ENCODE measurements at regions not wholly inside any gene's neighbourhood (a gene's known extent, or its start where the extent isn't known, plus 50 kb on each side); places are given as distances from the start of the nearest gene placed in this dataset.
A peak's percentile ranks its signal among the peaks of the same experiment; 100 is the strongest.

DNA sequence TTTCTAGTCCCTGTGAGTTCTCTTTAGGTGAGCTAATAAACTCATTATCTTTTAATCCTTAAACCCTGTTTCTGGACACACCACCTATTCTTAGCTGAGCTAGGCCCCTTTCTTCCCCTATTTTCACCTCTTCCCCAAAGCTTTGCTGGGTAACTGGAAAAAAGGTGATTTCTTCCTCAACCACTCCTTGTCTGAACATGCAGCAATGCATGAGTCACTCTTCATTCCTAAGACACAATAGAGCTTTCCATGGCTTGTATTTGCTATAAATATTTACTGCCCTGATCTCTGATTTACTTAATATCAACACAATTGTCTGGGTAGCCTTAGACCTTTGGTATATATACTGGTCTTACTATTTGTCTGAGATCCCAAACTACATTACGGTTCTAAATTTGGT lies 370.9 kb downstream of the KLF5 start:
- TF ChIP-seq, protein P1, sequence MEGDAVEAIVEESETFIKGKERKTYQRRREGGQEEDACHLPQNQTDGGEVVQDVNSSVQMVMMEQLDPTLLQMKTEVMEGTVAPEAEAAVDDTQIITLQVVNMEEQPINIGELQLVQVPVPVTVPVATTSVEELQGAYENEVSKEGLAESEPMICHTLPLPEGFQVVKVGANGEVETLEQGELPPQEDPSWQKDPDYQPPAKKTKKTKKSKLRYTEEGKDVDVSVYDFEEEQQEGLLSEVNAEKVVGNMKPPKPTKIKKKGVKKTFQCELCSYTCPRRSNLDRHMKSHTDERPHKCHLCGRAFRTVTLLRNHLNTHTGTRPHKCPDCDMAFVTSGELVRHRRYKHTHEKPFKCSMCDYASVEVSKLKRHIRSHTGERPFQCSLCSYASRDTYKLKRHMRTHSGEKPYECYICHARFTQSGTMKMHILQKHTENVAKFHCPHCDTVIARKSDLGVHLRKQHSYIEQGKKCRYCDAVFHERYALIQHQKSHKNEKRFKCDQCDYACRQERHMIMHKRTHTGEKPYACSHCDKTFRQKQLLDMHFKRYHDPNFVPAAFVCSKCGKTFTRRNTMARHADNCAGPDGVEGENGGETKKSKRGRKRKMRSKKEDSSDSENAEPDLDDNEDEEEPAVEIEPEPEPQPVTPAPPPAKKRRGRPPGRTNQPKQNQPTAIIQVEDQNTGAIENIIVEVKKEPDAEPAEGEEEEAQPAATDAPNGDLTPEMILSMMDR (IDR thresholded peaks at IDR 0.05; ENCODE audit: low read length, missing control alignments): no peak
- DNase-seq (ENCODE audit: low read depth): peak; percentile 66
- H3K4me3 ChIP-seq (replicated peaks; ENCODE audit: low read depth, low read length): no peak overlapping the region

DNA sequence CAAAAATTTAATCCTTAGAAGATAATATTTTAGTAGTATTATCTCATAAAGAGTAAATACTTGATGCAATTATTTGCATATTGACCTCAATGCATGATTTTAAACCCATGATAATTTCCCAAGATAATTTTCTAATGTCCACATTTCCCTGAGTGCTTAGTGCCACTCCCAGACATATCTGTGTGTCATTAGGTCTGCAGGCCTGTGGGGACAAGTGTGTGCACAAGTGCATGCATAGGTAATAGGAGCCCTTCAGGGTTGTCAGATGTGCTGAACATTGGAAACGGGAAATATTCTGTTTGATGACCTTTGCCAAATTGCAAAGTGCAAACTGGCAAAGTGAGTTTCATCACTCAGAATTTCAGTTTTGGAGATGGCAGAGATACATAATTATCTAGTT lies 369.9 kb downstream of the KLF5 start:
- TF ChIP-seq, protein P1 (IDR thresholded peaks at IDR 0.05; ENCODE audit: low read length, missing control alignments): no peak
- no peak overlapping the region for H3K4me3 ChIP-seq (replicated peaks; ENCODE audit: low read depth, low read length)
- no peak for DNase-seq (ENCODE audit: low read depth)

DNA sequence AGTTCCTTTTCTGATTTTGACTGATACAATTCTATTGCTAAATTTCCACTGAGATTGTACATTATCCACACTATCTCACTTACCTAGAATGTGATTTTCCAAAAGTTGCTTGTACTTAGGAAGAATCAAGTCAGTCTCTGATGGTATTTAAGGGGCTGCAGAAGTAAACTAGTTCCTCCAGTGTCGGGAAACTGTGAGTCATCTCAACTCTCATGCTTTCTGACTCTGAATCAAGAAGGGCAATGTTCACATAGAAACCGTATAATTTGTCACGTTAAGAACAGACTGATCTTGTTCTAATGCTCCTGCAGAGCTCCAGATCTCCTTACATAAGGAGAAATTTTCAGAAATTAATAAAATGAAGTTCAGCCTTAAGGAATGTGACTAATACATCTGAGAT lies 369.3 kb downstream of the KLF5 start:
- no peak overlapping the region for H3K4me3 ChIP-seq (replicated peaks; ENCODE audit: low read depth, low read length)
- TF ChIP-seq, protein P1 (IDR thresholded peaks at IDR 0.05; ENCODE audit: low read length, missing control alignments): no peak
- DNase-seq (ENCODE audit: low read depth): peak; percentile 80

DNA sequence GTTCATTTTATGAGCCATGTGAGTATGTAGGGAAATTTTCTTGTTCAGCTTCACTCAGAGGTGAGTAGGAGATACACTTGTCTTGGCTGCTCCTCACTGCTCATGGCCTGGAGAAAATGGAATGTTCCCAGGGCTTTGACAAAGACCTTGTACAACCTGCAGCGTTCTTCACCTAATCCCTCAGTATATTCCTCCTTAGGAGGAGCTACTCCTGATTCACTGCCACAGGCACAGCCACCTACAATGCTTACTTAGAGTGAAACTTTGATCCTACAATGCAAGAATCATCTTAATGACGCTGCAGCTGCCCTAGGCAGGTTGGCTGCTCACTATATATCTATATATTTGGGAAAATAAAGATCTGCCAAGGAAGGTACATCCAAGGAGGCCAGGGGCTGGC lies 364.2 kb downstream of the KLF5 start:
- no peak overlapping the region for H3K4me3 ChIP-seq (replicated peaks; ENCODE audit: low read depth, low read length)

DNA sequence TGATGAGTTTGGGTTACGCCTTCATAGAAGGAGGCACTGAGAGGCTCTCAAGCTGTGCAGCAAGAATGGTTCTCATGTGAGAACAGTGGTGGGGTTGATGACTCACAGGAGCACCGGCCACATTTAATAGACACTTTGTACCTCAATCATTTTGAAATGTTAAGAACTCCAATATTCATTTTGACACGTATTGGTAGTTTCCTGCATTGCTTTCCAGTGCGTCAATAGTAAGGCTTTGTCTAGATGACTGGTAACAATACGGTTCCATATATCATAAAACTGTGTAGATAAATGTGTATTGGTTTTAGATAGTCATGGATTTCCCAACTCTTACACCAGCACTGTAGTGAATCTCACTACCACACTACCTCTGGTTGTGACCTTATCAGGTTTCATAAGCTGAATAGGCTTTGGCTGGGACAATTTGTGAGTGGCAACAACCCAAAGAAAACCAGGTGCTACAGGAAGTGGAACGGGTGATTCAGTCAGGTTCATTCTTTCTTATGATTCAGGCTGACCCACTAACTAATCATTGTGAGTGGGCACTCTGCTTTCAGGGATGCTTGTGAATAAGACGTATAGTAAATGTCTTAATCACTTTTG lies 362.6 kb downstream of the KLF5 start:
- TF ChIP-seq, protein P1 (IDR thresholded peaks at IDR 0.05; ENCODE audit: low read length, missing control alignments): no peak
- no peak overlapping the region for H3K4me3 ChIP-seq (replicated peaks; ENCODE audit: low read depth, low read length)
- peak; percentile 33 for DNase-seq (ENCODE audit: low read depth)

More for the DNA sequence above, 364.2 kb downstream of the KLF5 start:
- TF ChIP-seq, protein P1 (IDR thresholded peaks at IDR 0.05; ENCODE audit: low read length, missing control alignments): no peak
- DNase-seq (ENCODE audit: low read depth): no peak

DNA sequence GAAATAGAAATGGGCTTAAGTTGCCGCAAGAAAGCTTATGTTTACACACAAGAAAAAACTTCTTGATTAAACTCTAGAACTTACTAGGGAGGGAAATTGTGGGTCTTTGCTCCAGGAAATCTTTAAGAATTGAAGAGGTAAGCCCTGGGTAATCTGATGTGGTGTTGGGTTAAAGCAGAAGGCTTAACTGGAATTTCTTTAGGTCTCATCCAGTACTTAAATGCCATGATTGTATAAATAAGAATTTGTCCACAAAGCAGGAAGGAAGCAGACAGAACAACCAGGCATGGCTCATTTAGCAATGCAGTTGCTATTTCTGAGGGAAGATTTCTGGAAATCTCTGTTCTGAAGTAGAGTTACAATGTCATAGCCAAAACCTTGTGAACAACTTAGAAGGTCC lies 360.4 kb downstream of the KLF5 start:
- DNase-seq (ENCODE audit: low read depth): no peak
- TF ChIP-seq, protein P1 (IDR thresholded peaks at IDR 0.05; ENCODE audit: low read length, missing control alignments): no peak
- H3K4me3 ChIP-seq (replicated peaks; ENCODE audit: low read depth, low read length): no peak overlapping the region

DNA sequence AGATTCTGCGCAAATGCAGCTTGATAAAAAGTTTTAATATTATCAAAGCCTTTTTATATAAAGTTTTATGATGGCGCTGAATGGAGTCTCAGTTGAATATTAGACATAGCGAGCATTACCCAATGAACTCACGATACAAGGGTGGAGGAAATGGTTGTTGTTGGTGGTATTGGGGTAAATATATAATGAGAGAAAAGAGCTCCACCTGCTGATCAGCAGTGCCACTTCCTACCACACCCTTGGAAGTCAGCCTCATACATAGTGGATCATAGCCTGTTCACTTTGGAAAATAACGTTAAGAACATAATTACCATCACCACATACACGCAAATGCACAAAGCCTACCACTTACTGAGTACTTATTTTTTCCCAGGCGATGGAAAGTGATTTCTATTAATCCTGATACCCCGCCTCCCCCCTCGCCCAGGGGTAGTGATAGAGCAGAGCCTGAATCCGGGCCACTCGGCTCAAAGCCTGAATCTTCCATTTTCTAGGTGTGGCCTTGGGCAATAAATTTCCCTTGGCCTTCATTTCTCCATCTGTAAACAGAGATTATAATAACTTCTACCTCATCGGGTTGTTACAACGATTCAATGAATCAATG lies 358.3 kb downstream of the KLF5 start:
- DNase-seq (ENCODE audit: low read depth): no peak
- TF ChIP-seq, protein P1 (IDR thresholded peaks at IDR 0.05; ENCODE audit: low read length, missing control alignments): peak; percentile 9

More for the DNA sequence above, 358.3 kb downstream of the KLF5 start:
- no peak overlapping the region for H3K4me3 ChIP-seq (replicated peaks; ENCODE audit: low read depth, low read length)

All from fibroblast of pulmonary artery (primary cell).